COLO668 (cell line): ENCODE measurements at regions not wholly inside any gene's neighbourhood (a gene's known extent, or its start where the extent isn't known, plus 50 kb on each side); places are given as distances from the start of the nearest gene placed in this dataset.

Source experiments
- DNase-seq: peaks from one replicate; lab custom pipeline; 2025; ENCODE audit not compliant: unreplicated experiment; lab: John Stamatoyannopoulos, UW

GRCh38 chr5:98709681-98710080, 63.8 kb upstream of the RGMB start:
- DNase-seq: no peak

- DNase-seq: no peak
Measured at GRCh38 chr5:98713027-98713426, 60.4 kb upstream of the RGMB start.

DNA sequence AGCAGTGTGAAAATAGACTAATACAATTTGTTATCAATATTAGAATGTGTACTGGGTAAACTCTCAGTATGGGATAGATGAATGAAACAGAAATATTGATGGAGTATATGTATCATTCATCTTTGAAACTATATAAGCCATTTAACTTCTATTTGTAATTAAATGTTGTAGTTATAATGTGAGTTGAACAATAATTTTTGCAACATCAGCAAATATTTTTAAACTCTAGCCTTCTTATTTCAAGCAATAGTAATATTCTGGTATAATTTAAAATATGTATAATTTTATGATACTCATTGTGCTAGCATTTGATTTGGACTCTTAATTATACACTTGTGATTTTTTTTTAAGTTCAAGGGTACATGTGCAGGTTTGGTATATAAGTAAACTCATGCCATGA, 59.6 kb upstream of the RGMB start:
- no peak for DNase-seq

DNA sequence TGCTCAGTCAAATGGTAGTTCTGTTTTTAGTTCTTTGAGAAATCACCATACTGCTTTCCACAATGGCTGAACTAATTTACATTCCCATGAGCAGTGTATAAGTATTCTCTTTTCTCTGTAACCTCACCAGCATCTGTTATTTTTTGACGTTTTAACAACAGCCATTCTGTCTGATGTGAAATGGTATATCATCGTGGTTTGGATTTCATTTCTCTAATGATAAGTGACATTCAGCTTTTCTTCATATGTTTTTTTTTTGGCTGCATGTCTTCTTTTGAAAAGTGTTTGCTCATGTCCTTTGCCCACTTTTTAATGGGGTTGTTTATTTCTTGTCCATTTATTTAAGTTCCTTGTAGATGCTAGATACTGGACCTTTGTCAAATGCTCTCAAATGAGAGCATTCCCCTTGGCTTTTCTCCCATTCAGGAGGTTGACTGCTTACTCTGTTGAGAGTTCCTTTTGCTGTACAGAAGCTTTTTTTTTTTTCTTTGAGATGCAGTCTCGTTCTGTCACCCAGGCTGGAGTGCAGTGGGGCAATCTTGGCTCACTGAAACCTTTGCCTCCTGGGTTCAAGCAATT, 58.7 kb upstream of the RGMB start:
- DNase-seq: no peak

DNA sequence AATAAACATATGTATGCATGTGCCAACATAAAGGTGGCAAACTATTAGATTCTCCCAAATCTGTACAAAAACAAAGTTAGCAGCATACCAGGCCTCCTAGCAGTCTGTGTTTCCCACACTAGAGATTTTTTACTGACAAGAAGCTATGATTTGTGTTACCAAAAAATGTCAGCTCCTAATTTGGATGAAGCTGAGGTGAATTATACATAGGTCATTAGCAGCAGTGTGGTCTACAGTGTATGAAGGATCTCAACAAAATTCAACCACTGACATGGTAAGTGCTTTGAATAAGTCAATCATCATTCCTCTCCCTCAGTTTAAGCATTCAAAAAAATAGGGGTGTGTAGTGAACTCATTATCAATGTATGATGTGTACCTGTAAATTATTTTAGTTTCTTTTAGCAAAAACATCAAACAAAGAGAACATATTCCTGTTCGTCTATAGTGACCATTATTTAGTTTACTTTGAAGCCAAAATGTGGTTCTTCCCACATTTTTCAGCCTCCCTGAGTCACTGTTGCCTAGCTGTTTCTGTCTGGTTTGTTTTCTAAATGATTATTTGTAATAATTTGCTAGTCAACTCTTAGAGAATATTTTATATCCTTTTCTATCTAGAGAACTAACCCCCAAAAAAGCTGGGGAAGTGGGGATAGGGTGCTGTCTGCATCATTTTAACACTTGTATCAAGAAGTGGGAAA, 52.1 kb upstream of the RGMB start:
- DNase-seq: no peak

DNA sequence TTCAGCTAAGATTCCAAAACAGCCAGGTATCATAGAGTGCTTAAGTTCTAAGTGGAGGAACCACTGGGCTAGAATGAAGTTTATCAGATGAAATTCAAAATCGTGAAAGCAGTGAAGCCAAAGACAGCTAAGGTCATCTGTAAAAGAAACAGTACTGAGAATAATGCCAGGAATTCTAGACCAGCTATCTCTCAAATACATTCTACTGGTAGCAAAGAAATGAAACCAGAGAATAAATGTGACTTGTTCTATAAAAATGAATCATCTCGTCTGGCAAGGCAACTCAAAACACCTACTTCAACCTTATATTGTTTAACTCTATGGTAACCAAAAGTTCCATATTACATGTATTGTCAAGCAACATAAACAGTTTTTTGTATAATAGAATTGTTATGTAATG, 51.3 kb upstream of the RGMB start:
- DNase-seq: no peak

GRCh38 chr5:98723061-98723460, 50.4 kb upstream of the RGMB start:
- DNase-seq: no peak
